Tibial artery (tissue), 4 donors: ENCODE measurements at regions not wholly inside any gene's neighbourhood (a gene's known extent, or its start where the extent isn't known, plus 50 kb on each side); places are given as distances from the start of the nearest gene placed in this dataset.

Experiments
- DNase-seq, 2 donors: peaks; one replicate each; pipeline ENCODE4 v3.0.0-alpha.2; 2019
- H3K27ac ChIP-seq, 2 donors: fragments of 200-600 bp; sonication (generic) in 1 of 2; 1 replicate in 1 of 2; 2 replicates in 1 of 2; pipeline ENCODE4 v1.5.1; 2018 to 2019; ENCODE audit warnings: mild to moderate bottlenecking in 1 of 2
- H3K27me3 ChIP-seq, 2 donors: fragments of 200-600 bp; sonication (generic) in 1 of 2; one replicate each; pipeline versions ENCODE4 v1.5.1 to v1.6.0; 2016 to 2019
- H3K36me3 ChIP-seq, 3 donors: fragments of 200-600 bp; sonication (generic) in 2 of 3; one replicate each; pipeline ENCODE4 v1.5.1; 2016 to 2019; ENCODE audit warnings: mild to moderate bottlenecking in 2 of 3
- H3K4me1 ChIP-seq, 4 donors: fragments of 200-600 bp; sonication (generic) in 2 of 4; 1 replicate in 3 of 4; 2 replicates in 1 of 4; pipeline ENCODE4 v1.5.1; 2016 to 2019
- H3K4me3 ChIP-seq, 2 donors: fragments of 200-600 bp; sonication (generic) in 1 of 2; 1 replicate in 1 of 2; 2 replicates in 1 of 2; pipeline ENCODE4 v1.5.1; 2018 to 2019; ENCODE audit warnings: mild to moderate bottlenecking in 2 of 2
- H3K9me3 ChIP-seq, 3 donors: fragments of 200-600 bp; sonication (generic) in 1 of 3; one replicate each; pipeline ENCODE4 v1.5.1; 2016 to 2019
- CTCF ChIP-seq, 2 experiments: fragments of 200-600 bp in 1 of 2; fragments of 450-650 bp in 1 of 2; IDR thresholded peaks; one replicate each; pipeline ENCODE4 v1.5.1; 2017 to 2019; ENCODE audit warnings: antibody characterized with exemption in 2 of 2, mild to moderate bottlenecking in 1 of 2, moderate library complexity in 1 of 2
- intact Hi-C: fragments of 100-400 bp; cut with DNase I; formaldehyde crosslinking; loops from one replicate; pipeline ENCODE4 v1.15.0; 2023; ENCODE audit warnings: low total_unique reads

- Histone ChIP-seq H3K4me3 (no peak overlapping the region), H3K27me3 (no peaks in the 10 kb centered on the region), H3K9me3 (no peaks in the 10 kb centered on the region), H3K4me1 (no peaks in the 10 kb centered on the region), H3K27ac (no peak overlapping the region), H3K36me3 (no peaks in the 10 kb centered on the region)
- DNase-seq = no peak
- intact Hi-C loops = no loop called here
- no peak for TF ChIP-seq CTCF (IDR thresholded peaks at IDR 0.05)
These were observed 245.5 kb upstream of the TLL1 start for GRCh38 chr4:165627548-165627947.

- no peak for DNase-seq
- no peak overlapping the region for H3K4me3 ChIP-seq
- intact Hi-C loops = no loop called here
- H3K9me3 ChIP-seq = no peaks in the 10 kb centered on the region
- TF ChIP-seq CTCF (IDR thresholded peaks at IDR 0.05) = no peak
- no peaks in the 10 kb centered on the region for H3K4me1 ChIP-seq
- H3K27ac ChIP-seq = no peak overlapping the region
- no peaks in the 10 kb centered on the region for H3K36me3 ChIP-seq
- H3K27me3 ChIP-seq = no peaks in the 10 kb centered on the region
These were observed 244.5 kb upstream of the TLL1 start for GRCh38 chr4:165628572-165628971.

GRCh38 chr4:165630671-165631070, 242.4 kb upstream of the TLL1 start:
- no peak for TF ChIP-seq CTCF (IDR thresholded peaks at IDR 0.05)
- no peak overlapping the region for H3K27ac ChIP-seq
- no peaks in the 10 kb centered on the region for H3K4me1 ChIP-seq
- no peak overlapping the region for H3K4me3 ChIP-seq
- no peak for DNase-seq
- intact Hi-C loops = no loop called here
- H3K9me3 ChIP-seq = peaks cover 0 to 5% (median 0%) of the 10 kb centered on the region in 3 donors
- no peaks in the 10 kb centered on the region for H3K36me3 ChIP-seq
- H3K27me3 ChIP-seq = no peaks in the 10 kb centered on the region

- no peak for DNase-seq
- no peak overlapping the region for H3K4me3 ChIP-seq
- H3K27me3 ChIP-seq = no peaks in the 10 kb centered on the region
- H3K9me3 ChIP-seq = peaks cover 0 to 9% (median 0%) of the 10 kb centered on the region in 3 donors
- H3K27ac ChIP-seq = no peak overlapping the region
- H3K4me1 ChIP-seq = no peaks in the 10 kb centered on the region
- intact Hi-C loops = no loop called here
- H3K36me3 ChIP-seq = no peaks in the 10 kb centered on the region
- TF ChIP-seq CTCF (IDR thresholded peaks at IDR 0.05) = no peak
These were observed 241.7 kb upstream of the TLL1 start for GRCh38 chr4:165631208-165631894.

GRCh38 chr4:165631912-165632311, 241.1 kb upstream of the TLL1 start:
- TF ChIP-seq CTCF (IDR thresholded peaks at IDR 0.05) = no peak
- Histone ChIP-seq H3K4me3 (no peak overlapping the region), H3K27ac (no peak overlapping the region), H3K27me3 (no peaks in the 10 kb centered on the region), H3K9me3 (peaks cover 0 to 9% (median 0%) of the 10 kb centered on the region in 3 donors), H3K36me3 (no peaks in the 10 kb centered on the region), H3K4me1 (no peaks in the 10 kb centered on the region)
- intact Hi-C loops = no loop called here
- no peak for DNase-seq

GRCh38 chr4:165634766-165635165, 238.3 kb upstream of the TLL1 start:
- H3K9me3 ChIP-seq = peaks cover 0 to 9% (median 0%) of the 10 kb centered on the region in 3 donors
- intact Hi-C loops = no loop called here
- H3K27me3 ChIP-seq = no peaks in the 10 kb centered on the region
- no peaks in the 10 kb centered on the region for H3K36me3 ChIP-seq
- no peak overlapping the region for H3K27ac ChIP-seq
- no peaks in the 10 kb centered on the region for H3K4me1 ChIP-seq
- no peak for DNase-seq
- H3K4me3 ChIP-seq = no peak overlapping the region
- no peak for TF ChIP-seq CTCF (IDR thresholded peaks at IDR 0.05)
